ENCODE measurements at regions not wholly inside any gene's neighbourhood (a gene's known extent, or its start where the extent isn't known, plus 50 kb on each side); places are given as distances from the start of the nearest gene placed in this dataset.

DNA sequence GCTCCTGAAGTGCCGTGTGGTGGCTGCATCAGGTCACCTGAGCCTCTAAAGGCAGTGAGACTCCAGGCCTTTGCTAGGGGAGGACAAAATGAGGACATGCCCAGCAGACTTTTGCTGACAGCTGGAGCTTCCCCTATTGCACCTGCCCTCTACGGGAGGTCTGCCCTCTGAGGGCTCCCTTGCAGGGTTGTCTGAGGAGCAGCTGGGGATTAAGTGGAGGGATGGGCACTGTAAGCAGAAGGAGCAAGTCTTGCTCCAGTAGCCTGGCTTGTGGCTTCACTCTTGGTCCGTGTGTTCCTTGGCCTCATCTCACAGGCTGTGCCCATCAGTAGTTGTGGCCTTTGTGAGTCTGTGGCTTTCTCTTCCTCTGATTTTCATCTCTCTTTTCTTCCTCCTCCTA, 66.9 kb upstream of the NRXN3 start:
- H3K4me3 ChIP-seq (ENCODE audit: control insufficient read depth, low read depth, low read length): no peak overlapping the region
- DNase-seq (ENCODE audit: low read depth): no peak
- TF ChIP-seq, protein P1, sequence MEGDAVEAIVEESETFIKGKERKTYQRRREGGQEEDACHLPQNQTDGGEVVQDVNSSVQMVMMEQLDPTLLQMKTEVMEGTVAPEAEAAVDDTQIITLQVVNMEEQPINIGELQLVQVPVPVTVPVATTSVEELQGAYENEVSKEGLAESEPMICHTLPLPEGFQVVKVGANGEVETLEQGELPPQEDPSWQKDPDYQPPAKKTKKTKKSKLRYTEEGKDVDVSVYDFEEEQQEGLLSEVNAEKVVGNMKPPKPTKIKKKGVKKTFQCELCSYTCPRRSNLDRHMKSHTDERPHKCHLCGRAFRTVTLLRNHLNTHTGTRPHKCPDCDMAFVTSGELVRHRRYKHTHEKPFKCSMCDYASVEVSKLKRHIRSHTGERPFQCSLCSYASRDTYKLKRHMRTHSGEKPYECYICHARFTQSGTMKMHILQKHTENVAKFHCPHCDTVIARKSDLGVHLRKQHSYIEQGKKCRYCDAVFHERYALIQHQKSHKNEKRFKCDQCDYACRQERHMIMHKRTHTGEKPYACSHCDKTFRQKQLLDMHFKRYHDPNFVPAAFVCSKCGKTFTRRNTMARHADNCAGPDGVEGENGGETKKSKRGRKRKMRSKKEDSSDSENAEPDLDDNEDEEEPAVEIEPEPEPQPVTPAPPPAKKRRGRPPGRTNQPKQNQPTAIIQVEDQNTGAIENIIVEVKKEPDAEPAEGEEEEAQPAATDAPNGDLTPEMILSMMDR (IDR thresholded peaks at IDR 0.05; ENCODE audit: control insufficient read depth, insufficient read depth, low read depth, low read length, missing control alignments): no peak

DNA sequence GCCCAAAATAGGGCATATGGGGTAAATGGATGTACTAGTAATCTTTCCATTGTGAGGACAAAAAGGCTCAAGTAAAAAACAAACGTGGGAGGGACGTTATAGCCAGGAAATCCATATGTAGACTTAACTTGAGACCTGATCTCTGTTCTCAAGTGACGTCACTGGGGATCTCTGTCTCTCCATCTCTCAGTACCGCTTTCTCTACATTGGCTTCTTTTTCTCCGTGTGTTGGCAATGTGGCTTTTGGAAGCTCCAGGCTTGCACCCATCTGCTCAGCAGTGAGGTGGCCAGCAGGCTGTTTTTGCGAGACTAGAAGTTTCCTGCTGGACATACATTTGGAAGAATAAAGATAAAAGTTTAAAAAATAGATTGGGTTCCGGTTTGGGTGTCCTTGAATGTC, 66.0 kb upstream of the NRXN3 start:
- DNase-seq (ENCODE audit: low read depth): no peak
- H3K4me3 ChIP-seq (ENCODE audit: control insufficient read depth, low read depth, low read length): no peak overlapping the region
- TF ChIP-seq, protein P1 (IDR thresholded peaks at IDR 0.05; ENCODE audit: control insufficient read depth, insufficient read depth, low read depth, low read length, missing control alignments): no peak

DNA sequence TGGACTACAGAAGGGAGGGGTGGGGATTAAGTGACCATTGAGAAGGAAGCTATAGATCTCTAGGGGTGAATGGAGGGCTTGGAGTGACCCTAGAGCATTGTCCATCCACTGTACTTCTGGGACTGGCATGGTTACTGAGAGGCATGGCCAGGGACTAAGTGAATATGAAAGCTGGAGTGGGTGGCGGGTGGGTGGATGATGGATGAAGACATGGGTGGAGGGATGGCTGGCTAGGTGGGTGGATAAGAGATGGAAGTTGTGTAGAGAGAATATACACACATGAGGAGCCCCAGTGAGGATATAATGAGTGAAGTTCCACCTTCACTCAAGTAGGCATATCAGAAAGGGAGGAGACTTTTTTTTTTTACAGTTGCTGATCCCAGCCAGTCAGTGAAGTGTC, 65.5 kb upstream of the NRXN3 start:
- TF ChIP-seq, protein P1 (IDR thresholded peaks at IDR 0.05; ENCODE audit: control insufficient read depth, insufficient read depth, low read depth, low read length, missing control alignments): no peak
- DNase-seq (ENCODE audit: low read depth): no peak

DNA sequence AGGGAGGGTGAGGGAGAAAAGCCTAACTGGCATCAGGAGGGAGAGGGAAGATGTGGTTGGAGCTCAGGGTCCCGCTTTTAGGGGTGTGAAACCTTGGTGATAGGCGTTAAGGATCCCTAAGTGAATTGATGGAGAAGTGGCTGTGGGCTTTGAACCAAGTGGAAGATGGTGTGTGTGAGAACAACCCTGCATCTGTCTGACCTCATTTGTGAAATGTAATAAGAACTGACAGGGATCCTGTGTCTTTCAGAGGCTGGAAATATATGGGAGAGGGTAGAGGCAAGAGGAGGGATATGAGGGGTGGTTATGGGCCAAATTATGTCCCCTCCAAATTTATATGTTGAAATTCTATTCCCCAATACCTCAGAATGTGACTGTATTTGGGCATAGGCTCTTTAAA, 63.8 kb upstream of the NRXN3 start:
- no peak overlapping the region for H3K4me3 ChIP-seq (ENCODE audit: control insufficient read depth, low read depth, low read length)
- DNase-seq (ENCODE audit: low read depth): no peak
- TF ChIP-seq, protein P1 (IDR thresholded peaks at IDR 0.05; ENCODE audit: control insufficient read depth, insufficient read depth, low read depth, low read length, missing control alignments): no peak

More for the DNA sequence above, 65.5 kb upstream of the NRXN3 start:
- H3K4me3 ChIP-seq (ENCODE audit: control insufficient read depth, low read depth, low read length): no peak overlapping the region

DNA sequence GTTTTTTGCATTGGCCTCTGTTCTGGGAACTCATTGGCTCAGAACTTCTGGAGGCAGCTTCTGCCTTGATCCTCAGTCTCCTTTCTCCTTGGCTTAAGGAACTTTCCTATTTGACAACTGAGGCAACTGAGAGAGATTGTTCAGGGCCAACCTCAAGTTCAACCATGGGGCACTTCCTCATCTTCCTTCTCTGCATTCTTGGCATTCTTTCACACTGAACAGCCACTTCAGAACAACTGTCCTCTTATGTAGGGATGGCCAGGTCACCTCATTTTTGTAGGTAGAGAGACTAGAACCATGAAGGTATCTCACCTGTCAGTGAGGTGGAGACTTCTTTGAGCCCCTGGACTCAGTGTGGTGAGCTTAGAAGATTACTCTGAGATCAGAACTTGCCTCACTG, 63.0 kb upstream of the NRXN3 start:
- H3K4me3 ChIP-seq (ENCODE audit: control insufficient read depth, low read depth, low read length): no peak overlapping the region
- DNase-seq (ENCODE audit: low read depth): no peak
- TF ChIP-seq, protein P1 (IDR thresholded peaks at IDR 0.05; ENCODE audit: control insufficient read depth, insufficient read depth, low read depth, low read length, missing control alignments): no peak

DNA sequence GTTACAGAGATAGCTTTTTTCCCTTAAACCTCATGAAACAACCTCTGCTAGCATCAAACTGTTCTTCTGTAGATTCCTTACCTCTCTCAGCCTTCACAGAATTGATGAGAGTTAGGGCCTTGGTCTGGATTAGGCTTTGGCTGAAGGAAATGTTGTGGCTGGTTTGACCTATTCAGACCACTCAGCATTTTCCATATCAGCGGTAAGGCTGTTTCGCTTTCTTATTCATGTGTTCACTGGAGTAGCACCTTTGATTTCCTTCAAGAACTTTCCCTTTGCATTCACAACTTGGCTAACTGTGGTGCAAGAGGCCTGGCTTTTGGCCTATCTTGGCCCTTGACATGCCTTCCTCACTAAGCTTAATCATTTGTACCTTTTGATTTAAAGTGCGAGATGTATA, 50.7 kb upstream of the NRXN3 start:
- no peak overlapping the region for H3K4me3 ChIP-seq (ENCODE audit: control insufficient read depth, low read depth, low read length)
- TF ChIP-seq, protein P1 (IDR thresholded peaks at IDR 0.05; ENCODE audit: control insufficient read depth, insufficient read depth, low read depth, low read length, missing control alignments): no peak
- no peak for DNase-seq (ENCODE audit: low read depth)
